ENCODE measurements at regions not wholly inside any gene's neighbourhood (a gene's known extent, or its start where the extent isn't known, plus 50 kb on each side); places are given as distances from the start of the nearest gene placed in this dataset.

DNA sequence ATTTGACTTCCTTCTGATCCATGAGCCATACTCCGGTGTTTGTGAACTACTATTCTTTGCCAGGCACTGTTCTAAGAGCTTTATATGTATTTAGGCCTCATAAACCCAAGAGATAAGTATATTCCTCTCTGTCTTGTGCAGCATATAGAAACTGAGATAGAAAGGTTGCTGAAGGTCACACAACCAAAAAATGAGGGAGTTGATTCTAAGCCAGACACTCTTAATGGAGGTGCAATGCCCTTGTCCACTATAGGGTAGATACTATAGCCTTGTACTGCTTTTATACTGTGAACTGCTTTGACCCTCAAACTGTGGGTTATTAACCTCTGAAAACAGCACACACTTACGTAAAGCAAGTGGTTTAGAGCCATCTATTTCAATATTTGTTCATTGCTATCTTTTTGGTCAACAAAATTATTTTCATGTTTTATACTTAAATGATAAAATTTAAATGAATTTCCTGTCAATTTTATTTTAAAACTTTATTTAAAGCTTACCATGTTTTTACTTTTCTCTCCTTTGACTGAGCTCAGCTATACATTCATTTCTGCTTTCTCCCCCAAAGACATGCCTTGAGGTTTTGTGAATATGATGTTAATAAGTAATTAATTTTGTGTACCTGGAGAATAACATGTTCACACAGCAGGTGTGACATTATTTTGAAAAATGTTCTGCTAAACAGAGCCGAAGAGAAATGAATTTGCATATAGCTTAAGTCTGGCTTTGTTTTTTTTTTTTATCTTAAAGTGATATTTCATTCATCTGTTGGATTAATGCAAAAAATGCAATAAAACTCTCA is 687.3 kb downstream of the DNAJB9 start:
- Histone ChIP-seq H3K36me3 (ENCODE audit: control insufficient read depth, insufficient read depth, low read length) (no peaks in the 10 kb centered on the region), H3K27me3 (replicated peaks; ENCODE audit: control insufficient read depth, insufficient read depth, low read length) (no peaks in the 10 kb centered on the region), H3K4me3 (replicated peaks; ENCODE audit: low read depth, low read length) (no peak overlapping the region)
- no peak for TF ChIP-seq CTCF (IDR thresholded peaks at IDR 0.05; ENCODE audit: insufficient read depth, low read length, poor library complexity, severe bottlenecking)
- DNase-seq (ENCODE audit: extremely low read depth, insufficient read length): no peak

GRCh38 chr7:109259151-109259550 is 689.5 kb downstream of the DNAJB9 start:
- no peak for TF ChIP-seq CTCF (IDR thresholded peaks at IDR 0.05; ENCODE audit: insufficient read depth, low read length, poor library complexity, severe bottlenecking)
- no peak for DNase-seq (ENCODE audit: extremely low read depth, insufficient read length)

DNA sequence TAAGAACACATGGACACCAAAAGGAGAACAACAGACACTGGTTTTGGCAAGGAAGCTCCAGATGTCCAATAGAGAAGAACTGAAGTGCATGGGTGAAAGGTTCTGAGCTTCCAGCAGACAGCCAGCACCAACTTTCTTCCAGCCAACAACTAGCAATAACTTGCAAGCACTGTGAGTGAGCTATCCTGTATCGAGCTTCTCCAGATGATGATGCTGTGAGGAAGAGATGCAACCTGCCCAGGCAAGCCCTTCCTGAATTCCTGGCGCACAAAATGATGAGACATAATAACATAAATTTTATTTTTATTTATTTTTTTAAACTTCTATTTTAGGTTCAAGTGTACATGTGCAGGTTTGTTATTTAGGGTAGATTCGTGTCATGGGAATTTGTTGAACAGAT is 692.1 kb downstream of the DNAJB9 start:
- Histone ChIP-seq H3K36me3 (ENCODE audit: control insufficient read depth, insufficient read depth, low read length) (no peaks in the 10 kb centered on the region), H3K27me3 (replicated peaks; ENCODE audit: control insufficient read depth, insufficient read depth, low read length) (no peaks in the 10 kb centered on the region), H3K4me3 (replicated peaks; ENCODE audit: low read depth, low read length) (no peak overlapping the region)
- no peak for TF ChIP-seq CTCF (IDR thresholded peaks at IDR 0.05; ENCODE audit: insufficient read depth, low read length, poor library complexity, severe bottlenecking)
- DNase-seq (ENCODE audit: extremely low read depth, insufficient read length): no peak

More at GRCh38 chr7:109259151-109259550, 689.5 kb downstream of the DNAJB9 start:
- Histone ChIP-seq H3K27me3 (replicated peaks; ENCODE audit: control insufficient read depth, insufficient read depth, low read length) (no peaks in the 10 kb centered on the region), H3K4me3 (replicated peaks; ENCODE audit: low read depth, low read length) (no peak overlapping the region), H3K36me3 (ENCODE audit: control insufficient read depth, insufficient read depth, low read length) (no peaks in the 10 kb centered on the region)

DNA sequence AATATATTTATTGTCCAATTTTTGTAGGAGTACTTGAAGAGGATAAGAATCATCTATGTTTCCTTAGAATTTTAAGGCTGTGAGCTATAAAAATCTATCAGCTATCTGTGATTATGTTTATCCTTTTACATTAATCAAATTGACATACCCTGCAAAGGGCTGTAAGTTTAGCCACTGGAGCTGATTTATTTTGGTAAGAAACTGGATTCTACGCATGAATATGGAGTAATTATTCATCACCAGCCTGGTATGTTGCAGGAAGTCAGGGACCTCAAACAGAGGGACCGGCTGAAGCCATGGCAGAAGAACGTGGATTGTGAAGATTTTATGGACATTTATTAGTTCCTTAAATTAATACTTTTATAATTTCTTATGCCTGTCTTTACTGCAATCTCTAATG is 696.9 kb downstream of the DNAJB9 start:
- no peak for TF ChIP-seq CTCF (IDR thresholded peaks at IDR 0.05; ENCODE audit: insufficient read depth, low read length, poor library complexity, severe bottlenecking)
- no peak overlapping the region for H3K4me3 ChIP-seq (replicated peaks; ENCODE audit: low read depth, low read length)
- no peaks in the 10 kb centered on the region for H3K27me3 ChIP-seq (replicated peaks; ENCODE audit: control insufficient read depth, insufficient read depth, low read length)
- DNase-seq (ENCODE audit: extremely low read depth, insufficient read length): no peak
- H3K36me3 ChIP-seq (ENCODE audit: control insufficient read depth, insufficient read depth, low read length): no peaks in the 10 kb centered on the region

DNA sequence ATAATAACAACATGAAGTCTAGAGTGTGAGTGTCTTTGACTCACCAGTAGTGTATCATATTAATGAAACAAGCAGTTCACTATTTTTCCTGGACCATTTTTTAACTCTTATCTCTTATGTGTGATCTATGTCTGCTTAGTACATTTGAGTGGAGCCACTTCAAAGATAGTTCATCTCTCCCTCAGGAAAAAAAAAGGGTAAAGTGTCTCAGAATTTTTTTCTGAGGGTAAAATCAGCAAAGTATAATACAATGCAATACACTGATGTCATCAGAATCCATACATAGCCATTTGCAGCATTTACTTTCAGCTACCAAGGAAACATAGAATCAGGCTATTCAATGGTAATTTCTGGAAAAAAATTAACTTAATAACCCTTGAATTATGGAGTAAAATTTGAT is 706.7 kb downstream of the DNAJB9 start:
- Histone ChIP-seq H3K4me3 (replicated peaks; ENCODE audit: low read depth, low read length) (no peak overlapping the region), H3K36me3 (ENCODE audit: control insufficient read depth, insufficient read depth, low read length) (no peaks in the 10 kb centered on the region), H3K27me3 (replicated peaks; ENCODE audit: control insufficient read depth, insufficient read depth, low read length) (no peaks in the 10 kb centered on the region)
- no peak for TF ChIP-seq CTCF (IDR thresholded peaks at IDR 0.05; ENCODE audit: insufficient read depth, low read length, poor library complexity, severe bottlenecking)
- DNase-seq (ENCODE audit: extremely low read depth, insufficient read length): no peak
